HepG2 (cell line): ENCODE measurements at regions not wholly inside any gene's neighbourhood (a gene's known extent, or its start where the extent isn't known, plus 50 kb on each side); places are given as distances from the start of the nearest gene placed in this dataset.

Source experiments
- ATAC-seq: fragments of 200-7000 bp; cut with Tn5 transposase; 3 replicates; pipeline ENCODE4 v1.9.1; 2020; ENCODE audit warnings: mild to moderate bottlenecking, moderate library complexity
- BruUV-seq: library from RNA; stranded (reverse); fragments of 400-500 nt; replicated peaks from 2 replicates; lab custom pipeline; 2021; lab: Mats Ljungman, UMichigan
- CTCF ChIA-PET: fragments of 300-600 bp; formaldehyde crosslinking; extraction: SDS; loops from one replicate; lab custom pipeline; 2021; ENCODE audit warnings: low total read pairs, inconsistent platforms, low intra/inter-chr PET ratio; lab: Yijun Ruan, JAX
- POLR2A ChIA-PET: fragments of 350-600 bp; sonication (Branson Sonifier 250); formaldehyde crosslinking; loops from one replicate; lab custom pipeline; 2020; ENCODE audit warnings: antibody characterized with exemption, inconsistent platforms; lab: Yijun Ruan, JAX
- DNase-seq: peaks from one replicate; pipeline ENCODE4 v3.0.0-alpha.2; 2015; ENCODE audit warnings: low spot score
- FAIRE-seq: peaks from 3 replicates; lab custom pipeline; 2011; peaks lifted over from hg19 to GRCh38; lab: Jason Lieb, UNC
- H2AFZ ChIP-seq: one replicate; pipeline ENCODE4 v1.6.1; 2011; ENCODE audit warnings: low read length, inconsistent platforms
- H3K27ac ChIP-seq: fragments of 300-600 bp; 3 replicates; pipeline ENCODE4 v1.8.0; 2011; ENCODE audit warnings: mixed run types, mild to moderate bottlenecking, mixed read lengths, low read length, inconsistent platforms; ENCODE audit not compliant: insufficient read depth; ENCODE audit errors: extremely low read length
- H3K27me3 ChIP-seq, 2 experiments: fragments of 200-600 bp in 1 of 2; 2 replicates in 1 of 2; 3 replicates in 1 of 2; pipeline versions ENCODE4 v1.6.0 to v1.8.0; 2011; ENCODE audit warnings: low read length in 2 of 2, mild to moderate bottlenecking in 2 of 2, moderate library complexity in 2 of 2, inconsistent platforms in 1 of 2; ENCODE audit not compliant: insufficient read depth in 2 of 2, control insufficient read depth in 1 of 2
- H3K36me3 ChIP-seq, 2 experiments: fragments of 200-600 bp in 1 of 2; replicated peaks in 1 of 2; 2 replicates in 1 of 2; 3 replicates in 1 of 2; pipeline versions ENCODE4 v1.5.1 to v1.8.0; 2011; ENCODE audit warnings: low read length in 2 of 2, inconsistent platforms in 1 of 2; ENCODE audit not compliant: insufficient read depth in 2 of 2, control insufficient read depth in 1 of 2
- H3K4me1 ChIP-seq: 2 replicates; pipeline ENCODE4 v1.5.1; 2012; ENCODE audit warnings: low read length, inconsistent platforms; ENCODE audit not compliant: insufficient read depth
- H3K4me2 ChIP-seq: 2 replicates; pipeline ENCODE4 v1.6.0; 2011; ENCODE audit warnings: low read depth, low read length, inconsistent platforms
- H3K4me3 ChIP-seq, 3 experiments: fragments of 200-600 bp in 1 of 3; sonication (generic), shearing (Covaris generic) in 1 of 3; replicated peaks in 1 of 3; 2 replicates each; pipeline ENCODE4 v1.5.1; 2011 to 2016; ENCODE audit warnings: low read length in 3 of 3, inconsistent platforms in 2 of 3, low read depth in 2 of 3, mild to moderate bottlenecking in 2 of 3, control low read depth in 1 of 3, mixed read lengths in 1 of 3; ENCODE audit not compliant: insufficient read depth in 1 of 3
- H3K79me2 ChIP-seq: one replicate; pipeline ENCODE4 v1.6.1; 2011; ENCODE audit warnings: low read length, inconsistent platforms; ENCODE audit not compliant: insufficient read depth
- H3K9ac ChIP-seq: 2 replicates; pipeline ENCODE4 v1.6.0; 2011; ENCODE audit warnings: mild to moderate bottlenecking, low read depth, low read length, inconsistent platforms; ENCODE audit not compliant: insufficient read depth
- H3K9me3 ChIP-seq: 2 replicates; pipeline ENCODE4 v1.5.1; 2012; ENCODE audit warnings: mild to moderate bottlenecking, low read length
- H4K20me1 ChIP-seq: 2 replicates; pipeline ENCODE4 v1.6.0; 2011; ENCODE audit warnings: inconsistent platforms, mild to moderate bottlenecking, low read length, moderate library complexity; ENCODE audit not compliant: insufficient read depth
- CBX1 ChIP-seq: IDR thresholded peaks from one replicate; pipeline ENCODE4 v1.6.1; 2016; ENCODE audit warnings: antibody characterized with exemption, low read depth
- KDM3A ChIP-seq: IDR thresholded peaks from 2 replicates; pipeline ENCODE4 v1.6.1; 2018; ENCODE audit warnings: low read depth, missing compliant biosample characterization
- NFYB ChIP-seq: sonication (generic); formaldehyde crosslinking; IDR thresholded peaks from 2 replicates; pipeline ENCODE4 v1.4.0; 2020; ENCODE audit warnings: missing genetic modification reagents
- NRL ChIP-seq: sonication (generic); formaldehyde crosslinking; IDR thresholded peaks from 2 replicates; pipeline ENCODE4 v1.5.0; 2020; ENCODE audit warnings: missing genetic modification reagents, mild to moderate bottlenecking, moderate library complexity, borderline replicate concordance
- TBP ChIP-seq: sonication (generic); formaldehyde crosslinking; IDR thresholded peaks from 2 replicates; pipeline ENCODE4 v1.5.0; 2020; ENCODE audit warnings: missing genetic modification reagents
- ZFP36L1 ChIP-seq: sonication (generic); formaldehyde crosslinking; IDR thresholded peaks from 2 replicates; pipeline ENCODE4 v1.8.0; 2022; ENCODE audit warnings: mild to moderate bottlenecking, missing genetic modification reagents, moderate library complexity
- ZNF230 ChIP-seq: sonication (generic); formaldehyde crosslinking; IDR thresholded peaks from 2 replicates; pipeline ENCODE4 v1.4.0; 2020; ENCODE audit warnings: mild to moderate bottlenecking, missing genetic modification reagents
- ZNF570 ChIP-seq: sonication (generic); formaldehyde crosslinking; IDR thresholded peaks from 2 replicates; pipeline ENCODE4 v1.4.0; 2020; ENCODE audit warnings: mild to moderate bottlenecking, missing genetic modification reagents, borderline replicate concordance
- ZNF660 ChIP-seq: sonication (generic); formaldehyde crosslinking; IDR thresholded peaks from 2 replicates; pipeline ENCODE4 v1.5.1; 2020; ENCODE audit warnings: mild to moderate bottlenecking, low read depth, missing genetic modification reagents, borderline replicate concordance
- ZNF772 ChIP-seq: sonication (generic); formaldehyde crosslinking; IDR thresholded peaks from 2 replicates; pipeline ENCODE4 v1.5.0; 2020; ENCODE audit warnings: mild to moderate bottlenecking, missing genetic modification reagents
- ZSCAN20 ChIP-seq: sonication (generic); formaldehyde crosslinking; IDR thresholded peaks from 2 replicates; pipeline ENCODE4 v1.4.0; 2020; ENCODE audit warnings: missing genetic modification reagents, mild to moderate bottlenecking, borderline replicate concordance
- WGBS: methylation state at CpG from one replicate; pipeline ENCODE4 v1.1.6; 2017; ENCODE audit warnings: low lambda C conversion rate; 5-methylcytosine and 5-hydroxymethylcytosine counted together
- in situ Hi-C: cut with HindIII; loops from 2 replicates; pipeline ENCODE4 v1.10.0; 2017; ENCODE audit warnings: low pct_unique_long_range_greater_than_20kb; ENCODE audit not compliant: extremely low pct_ligation_motif_present
- intact Hi-C: fragments of 100-400 bp; cut with micrococcal nuclease; formaldehyde crosslinking; loops from one replicate; pipeline ENCODE4 v1.10.0; 2022; ENCODE audit not compliant: unreplicated experiment
- TF ChIP-seq, protein P1 (sequence below): sonication (generic); formaldehyde crosslinking; IDR thresholded peaks from 2 replicates; pipeline ENCODE4 v1.5.1; 2020; ENCODE audit warnings: mild to moderate bottlenecking, missing genetic modification reagents
- TF ChIP-seq, protein P2 (sequence below): sonication (generic); formaldehyde crosslinking; IDR thresholded peaks from 2 replicates; pipeline ENCODE4 v1.4.0; 2020; ENCODE audit warnings: missing genetic modification reagents, mild to moderate bottlenecking, borderline replicate concordance
- TF ChIP-seq, protein P3 (sequence below): sonication (generic); formaldehyde crosslinking; IDR thresholded peaks from 2 replicates; pipeline ENCODE4 v1.5.0; 2020; ENCODE audit warnings: mild to moderate bottlenecking, missing genetic modification reagents
- TF ChIP-seq, protein P4 (sequence below): sonication (generic); formaldehyde crosslinking; IDR thresholded peaks from 2 replicates; pipeline ENCODE4 v1.9.0; 2022; ENCODE audit warnings: low read depth, missing genetic modification reagents
- TF ChIP-seq, protein P5 (sequence below): sonication (generic); formaldehyde crosslinking; conservative IDR thresholded peaks from 2 replicates; pipeline ENCODE4 v1.5.0; 2020; ENCODE audit warnings: missing genetic modification reagents

DNA sequence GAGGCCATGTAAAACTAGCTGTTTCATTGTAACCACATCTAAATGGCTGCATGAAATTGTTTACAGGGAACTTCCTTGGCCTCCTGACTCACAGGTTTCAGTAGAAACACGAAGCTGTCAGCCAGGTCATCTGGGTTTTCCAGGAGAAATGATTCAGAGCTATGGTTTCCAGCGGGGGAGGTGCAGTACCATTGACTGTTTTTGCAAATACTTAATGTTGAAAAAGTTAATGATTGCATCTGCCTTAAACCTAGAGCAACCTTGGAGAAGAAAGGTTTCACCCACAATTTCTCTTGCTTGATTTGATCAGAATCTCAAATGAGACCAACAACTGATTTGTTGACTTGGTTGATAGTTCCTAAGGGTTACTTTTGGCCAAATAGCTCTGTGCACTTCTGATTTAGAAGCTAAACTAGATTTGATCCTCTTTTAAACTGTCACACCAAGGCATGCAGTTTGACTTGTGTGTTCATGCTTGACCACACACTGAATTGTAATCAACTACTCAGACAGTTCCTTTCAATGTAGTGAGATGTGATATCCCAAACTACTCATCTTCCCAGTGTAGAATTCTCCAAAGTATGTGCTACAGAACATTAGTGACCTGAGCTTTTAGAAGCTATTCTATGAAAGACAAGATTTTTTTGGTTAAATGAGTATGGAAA is 193.5 kb upstream of the CHST9 start:
- Histone ChIP-seq H2AFZ (no peak overlapping the region), H3K4me3 (no peak overlapping the region), H3K79me2 (no peaks in the 10 kb centered on the region), H3K36me3 (no peaks in the 10 kb centered on the region), H3K27me3 (no peaks in the 10 kb centered on the region), H3K27ac (no peak overlapping the region), H3K9me3 (no peaks in the 10 kb centered on the region), H3K9ac (no peak overlapping the region), H4K20me1 (no peaks in the 10 kb centered on the region), H3K4me2 (no peak overlapping the region), H3K4me1 (no peaks in the 10 kb centered on the region)
- ChIA-PET CTCF (no interaction called here), POLR2A (no interaction called here)
- in situ Hi-C loops (no loop called here), intact Hi-C loops (no loop called here)
- no peak for FAIRE-seq
- WGBS: 5% methylated on average over 2 of the region's 2 CpGs
- ATAC-seq: no peak
- DNase-seq: no peak
- no TSS peak for BruUV-seq
- TF ChIP-seq NFYB (no peak), ZFP36L1 (CRISPR knock-in tag) (no peak), ZNF660 (CRISPR knock-in tag) (no peak), TBP (CRISPR knock-in tag) (no peak), CBX1 (no peak), ZNF230 (no peak), ZSCAN20 (CRISPR knock-in tag) (no peak), ZNF570 (no peak), KDM3A (CRISPR knock-in tag) (no peak), NRL (no peak), ZNF772 (CRISPR knock-in tag) (no peak)
- TF ChIP-seq, protein P1, sequence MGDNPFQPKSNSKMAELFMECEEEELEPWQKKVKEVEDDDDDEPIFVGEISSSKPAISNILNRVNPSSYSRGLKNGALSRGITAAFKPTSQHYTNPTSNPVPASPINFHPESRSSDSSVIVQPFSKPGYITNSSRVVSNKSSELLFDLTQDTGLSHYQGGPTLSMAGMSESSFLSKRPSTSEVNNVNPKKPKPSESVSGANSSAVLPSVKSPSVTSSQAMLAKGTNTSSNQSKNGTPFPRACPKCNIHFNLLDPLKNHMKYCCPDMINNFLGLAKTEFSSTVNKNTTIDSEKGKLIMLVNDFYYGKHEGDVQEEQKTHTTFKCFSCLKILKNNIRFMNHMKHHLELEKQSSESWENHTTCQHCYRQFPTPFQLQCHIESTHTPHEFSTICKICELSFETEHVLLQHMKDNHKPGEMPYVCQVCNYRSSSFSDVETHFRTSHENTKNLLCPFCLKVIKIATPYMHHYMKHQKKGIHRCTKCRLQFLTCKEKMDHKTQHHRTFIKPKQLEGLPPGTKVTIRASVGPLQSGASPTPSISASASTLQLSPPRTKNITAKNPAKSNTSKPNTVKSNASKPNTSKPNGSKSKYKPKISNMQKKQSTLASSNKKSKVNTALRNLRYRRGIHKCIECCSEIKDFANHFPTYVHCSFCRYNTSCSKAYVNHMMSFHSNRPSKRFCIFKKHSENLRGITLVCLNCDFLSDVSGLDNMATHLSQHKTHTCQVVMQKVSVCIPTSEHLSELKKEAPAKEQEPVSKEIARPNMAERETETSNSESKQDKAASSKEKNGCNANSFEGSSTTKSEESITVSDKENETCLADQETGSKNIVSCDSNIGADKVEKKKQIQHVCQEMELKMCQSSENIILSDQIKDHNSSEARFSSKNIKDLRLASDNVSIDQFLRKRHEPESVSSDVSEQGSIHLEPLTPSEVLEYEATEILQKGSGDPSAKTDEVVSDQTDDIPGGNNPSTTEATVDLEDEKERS (CRISPR knock-in tag): no peak
- TF ChIP-seq, protein P2, sequence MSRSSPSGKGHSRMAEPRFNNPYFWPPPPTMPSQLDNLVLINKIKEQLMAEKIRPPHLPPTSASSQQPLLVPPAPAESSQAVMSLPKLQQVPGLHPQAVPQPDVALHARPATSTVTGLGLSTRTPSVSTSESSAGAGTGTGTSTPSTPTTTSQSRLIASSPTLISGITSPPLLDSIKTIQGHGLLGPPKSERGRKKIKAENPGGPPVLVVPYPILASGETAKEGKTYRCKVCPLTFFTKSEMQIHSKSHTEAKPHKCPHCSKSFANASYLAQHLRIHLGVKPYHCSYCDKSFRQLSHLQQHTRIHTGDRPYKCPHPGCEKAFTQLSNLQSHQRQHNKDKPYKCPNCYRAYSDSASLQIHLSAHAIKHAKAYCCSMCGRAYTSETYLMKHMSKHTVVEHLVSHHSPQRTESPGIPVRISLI (CRISPR knock-in tag): no peak
- TF ChIP-seq, protein P3, sequence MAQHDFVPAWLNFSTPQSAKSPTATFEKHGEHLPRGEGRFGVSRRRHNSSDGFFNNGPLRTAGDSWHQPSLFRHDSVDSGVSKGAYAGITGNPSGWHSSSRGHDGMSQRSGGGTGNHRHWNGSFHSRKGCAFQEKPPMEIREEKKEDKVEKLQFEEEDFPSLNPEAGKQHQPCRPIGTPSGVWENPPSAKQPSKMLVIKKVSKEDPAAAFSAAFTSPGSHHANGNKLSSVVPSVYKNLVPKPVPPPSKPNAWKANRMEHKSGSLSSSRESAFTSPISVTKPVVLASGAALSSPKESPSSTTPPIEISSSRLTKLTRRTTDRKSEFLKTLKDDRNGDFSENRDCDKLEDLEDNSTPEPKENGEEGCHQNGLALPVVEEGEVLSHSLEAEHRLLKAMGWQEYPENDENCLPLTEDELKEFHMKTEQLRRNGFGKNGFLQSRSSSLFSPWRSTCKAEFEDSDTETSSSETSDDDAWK (CRISPR knock-in tag): no peak
- TF ChIP-seq, protein P4, sequence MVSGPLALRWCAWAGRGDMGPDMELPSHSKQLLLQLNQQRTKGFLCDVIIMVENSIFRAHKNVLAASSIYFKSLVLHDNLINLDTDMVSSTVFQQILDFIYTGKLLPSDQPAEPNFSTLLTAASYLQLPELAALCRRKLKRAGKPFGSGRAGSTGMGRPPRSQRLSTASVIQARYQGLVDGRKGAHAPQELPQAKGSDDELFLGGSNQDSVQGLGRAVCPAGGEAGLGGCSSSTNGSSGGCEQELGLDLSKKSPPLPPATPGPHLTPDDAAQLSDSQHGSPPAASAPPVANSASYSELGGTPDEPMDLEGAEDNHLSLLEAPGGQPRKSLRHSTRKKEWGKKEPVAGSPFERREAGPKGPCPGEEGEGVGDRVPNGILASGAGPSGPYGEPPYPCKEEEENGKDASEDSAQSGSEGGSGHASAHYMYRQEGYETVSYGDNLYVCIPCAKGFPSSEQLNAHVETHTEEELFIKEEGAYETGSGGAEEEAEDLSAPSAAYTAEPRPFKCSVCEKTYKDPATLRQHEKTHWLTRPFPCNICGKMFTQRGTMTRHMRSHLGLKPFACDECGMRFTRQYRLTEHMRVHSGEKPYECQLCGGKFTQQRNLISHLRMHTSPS: no peak
- TF ChIP-seq, protein P5, sequence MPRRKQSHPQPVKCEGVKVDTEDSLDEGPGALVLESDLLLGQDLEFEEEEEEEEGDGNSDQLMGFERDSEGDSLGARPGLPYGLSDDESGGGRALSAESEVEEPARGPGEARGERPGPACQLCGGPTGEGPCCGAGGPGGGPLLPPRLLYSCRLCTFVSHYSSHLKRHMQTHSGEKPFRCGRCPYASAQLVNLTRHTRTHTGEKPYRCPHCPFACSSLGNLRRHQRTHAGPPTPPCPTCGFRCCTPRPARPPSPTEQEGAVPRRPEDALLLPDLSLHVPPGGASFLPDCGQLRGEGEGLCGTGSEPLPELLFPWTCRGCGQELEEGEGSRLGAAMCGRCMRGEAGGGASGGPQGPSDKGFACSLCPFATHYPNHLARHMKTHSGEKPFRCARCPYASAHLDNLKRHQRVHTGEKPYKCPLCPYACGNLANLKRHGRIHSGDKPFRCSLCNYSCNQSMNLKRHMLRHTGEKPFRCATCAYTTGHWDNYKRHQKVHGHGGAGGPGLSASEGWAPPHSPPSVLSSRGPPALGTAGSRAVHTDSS: no peak
